ENCODE measurements at regions not wholly inside any gene's neighbourhood (a gene's known extent, or its start where the extent isn't known, plus 50 kb on each side); places are given as distances from the start of the nearest gene placed in this dataset.

DNA sequence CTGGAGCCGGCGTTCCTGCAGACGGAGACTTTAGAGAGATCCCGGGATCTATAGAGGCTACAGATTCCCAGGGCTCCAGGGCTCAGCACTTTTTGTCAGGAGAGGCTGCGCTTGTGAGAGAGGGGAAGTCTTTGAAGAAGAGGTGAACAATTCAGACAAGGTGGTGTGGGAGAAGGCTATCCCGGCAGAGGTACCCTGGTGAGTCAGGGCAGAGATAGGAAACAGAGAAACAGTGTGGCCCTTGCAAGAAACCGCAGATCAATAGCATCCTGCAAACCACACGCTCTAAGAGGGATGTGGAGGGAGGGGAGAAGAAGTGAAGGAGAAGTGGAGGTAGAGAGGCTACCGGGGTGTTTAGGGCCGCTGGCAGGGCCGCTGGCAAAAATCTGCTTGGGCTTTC is 160.5 kb upstream of the APCDD1 start:
- Histone ChIP-seq H3K36me3 (no peaks in the 10 kb centered on the region), H3K27me3 (no peaks in the 10 kb centered on the region), H3K4me1 (ENCODE audit: insufficient read depth) (no peaks in the 10 kb centered on the region), H3K4me3 (no peak overlapping the region), H3K9me3 (no peaks in the 10 kb centered on the region), H3K27ac (no peak overlapping the region)
- TF ChIP-seq EP300 (IDR thresholded peaks at IDR 0.05) (no peak), POLR2A (IDR thresholded peaks at IDR 0.05) (no peak)
- TF ChIP-seq, protein P1, sequence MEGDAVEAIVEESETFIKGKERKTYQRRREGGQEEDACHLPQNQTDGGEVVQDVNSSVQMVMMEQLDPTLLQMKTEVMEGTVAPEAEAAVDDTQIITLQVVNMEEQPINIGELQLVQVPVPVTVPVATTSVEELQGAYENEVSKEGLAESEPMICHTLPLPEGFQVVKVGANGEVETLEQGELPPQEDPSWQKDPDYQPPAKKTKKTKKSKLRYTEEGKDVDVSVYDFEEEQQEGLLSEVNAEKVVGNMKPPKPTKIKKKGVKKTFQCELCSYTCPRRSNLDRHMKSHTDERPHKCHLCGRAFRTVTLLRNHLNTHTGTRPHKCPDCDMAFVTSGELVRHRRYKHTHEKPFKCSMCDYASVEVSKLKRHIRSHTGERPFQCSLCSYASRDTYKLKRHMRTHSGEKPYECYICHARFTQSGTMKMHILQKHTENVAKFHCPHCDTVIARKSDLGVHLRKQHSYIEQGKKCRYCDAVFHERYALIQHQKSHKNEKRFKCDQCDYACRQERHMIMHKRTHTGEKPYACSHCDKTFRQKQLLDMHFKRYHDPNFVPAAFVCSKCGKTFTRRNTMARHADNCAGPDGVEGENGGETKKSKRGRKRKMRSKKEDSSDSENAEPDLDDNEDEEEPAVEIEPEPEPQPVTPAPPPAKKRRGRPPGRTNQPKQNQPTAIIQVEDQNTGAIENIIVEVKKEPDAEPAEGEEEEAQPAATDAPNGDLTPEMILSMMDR (IDR thresholded peaks at IDR 0.05): no peak
- no peak for DNase-seq
- 95 to 97% (median 96%) methylated on average over 11 of the region's 11 CpGs for WGBS, 3 donors
- intact Hi-C loops (cut with DNase I): loop anchor here in 1 of 4 donors (2.0 kb wide), 1 partner anchor 19 kb away; no protein-coding TSS in a partner anchor

DNA sequence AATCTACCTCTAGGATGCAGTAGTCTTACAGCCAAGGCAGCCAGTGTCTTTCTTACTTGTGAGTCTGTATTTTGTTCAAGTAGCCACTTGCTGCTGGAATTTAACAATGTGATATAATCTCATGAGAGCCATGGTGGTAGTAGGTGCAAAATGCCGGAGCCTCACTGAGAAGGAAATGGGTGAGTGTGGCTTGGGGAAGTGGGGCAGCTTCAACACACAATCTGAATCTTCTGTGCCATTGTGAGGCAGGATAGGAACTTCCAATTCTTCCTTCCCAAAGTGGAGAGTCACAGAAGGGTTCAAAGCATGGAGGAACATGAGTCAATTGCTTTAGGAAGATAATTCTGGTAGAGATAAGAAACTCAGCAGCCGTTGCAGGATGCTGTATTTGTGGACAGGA is 158.7 kb upstream of the APCDD1 start:
- WGBS, 3 donors: 70 to 73% (median 72%) methylated on average over 2 of the region's 2 CpGs
- H3K9me3 ChIP-seq: no peaks in the 10 kb centered on the region
- H3K27me3 ChIP-seq: no peaks in the 10 kb centered on the region
- peaks cover 4% of the 10 kb centered on the region for H3K4me1 ChIP-seq (ENCODE audit: insufficient read depth)
- TF ChIP-seq POLR2A (IDR thresholded peaks at IDR 0.05) (no peak), EP300 (IDR thresholded peaks at IDR 0.05) (no peak)
- TF ChIP-seq, protein P1 (IDR thresholded peaks at IDR 0.05): no peak
- no peak overlapping the region for H3K27ac ChIP-seq
- intact Hi-C loops (cut with DNase I): no loop called here
- DNase-seq: no peak
- H3K4me3 ChIP-seq: no peak overlapping the region
- no peaks in the 10 kb centered on the region for H3K36me3 ChIP-seq

DNA sequence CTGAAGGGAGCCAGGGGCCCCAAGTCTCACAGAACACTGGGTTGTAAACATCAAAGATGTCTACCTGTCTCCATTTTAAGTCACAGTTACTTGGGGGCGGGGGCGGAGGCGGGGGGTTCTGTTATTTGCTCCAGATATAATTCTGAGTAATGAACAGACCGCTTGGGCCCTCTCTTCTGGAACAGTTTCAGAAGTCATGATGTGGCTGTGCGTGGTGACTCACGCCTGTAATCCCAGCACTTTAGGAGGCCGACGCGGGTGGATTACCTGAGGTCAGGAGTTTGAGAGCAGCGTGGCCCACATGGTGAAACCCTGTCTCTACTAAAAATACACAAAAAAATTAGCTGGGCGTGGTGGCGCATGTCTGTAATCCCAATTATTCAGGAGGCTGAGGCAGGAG is 157.9 kb upstream of the APCDD1 start:
- Histone ChIP-seq H3K27me3 (no peaks in the 10 kb centered on the region), H3K36me3 (no peaks in the 10 kb centered on the region), H3K27ac (no peak overlapping the region), H3K4me1 (ENCODE audit: insufficient read depth) (peaks cover 4% of the 10 kb centered on the region), H3K4me3 (no peak overlapping the region), H3K9me3 (no peaks in the 10 kb centered on the region)
- DNase-seq: no peak
- intact Hi-C loops (cut with DNase I): no loop called here
- TF ChIP-seq EP300 (IDR thresholded peaks at IDR 0.05): no peak
- TF ChIP-seq, protein P1 (IDR thresholded peaks at IDR 0.05): no peak
- no peak for TF ChIP-seq POLR2A (IDR thresholded peaks at IDR 0.05)
- 88 to 95% (median 89%) methylated on average over 12 of the region's 12 CpGs for WGBS, 3 donors

DNA sequence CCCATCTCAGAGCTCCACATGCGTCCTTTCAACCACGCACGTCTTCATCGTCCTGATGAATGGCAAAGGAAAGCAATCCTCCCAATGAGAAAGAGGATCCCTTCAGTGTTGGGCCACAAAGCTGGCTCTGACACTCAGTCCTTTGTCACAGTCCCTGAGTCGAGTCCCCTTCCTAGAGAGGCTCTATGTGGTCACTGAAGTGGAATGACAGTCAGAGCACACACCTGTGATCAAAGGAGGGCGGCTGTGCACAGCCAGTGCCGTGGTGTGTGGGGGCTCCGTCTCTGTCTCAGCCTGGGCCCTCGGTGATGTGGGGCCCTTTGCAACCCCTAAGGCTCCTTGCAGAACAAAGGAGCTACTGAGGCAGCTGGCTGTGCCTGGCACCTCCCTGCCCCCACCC is 157.3 kb upstream of the APCDD1 start:
- no peak for DNase-seq
- no peaks in the 10 kb centered on the region for H3K27me3 ChIP-seq
- no peak overlapping the region for H3K4me3 ChIP-seq
- intact Hi-C loops (cut with DNase I): no loop called here
- peaks cover 4% of the 10 kb centered on the region for H3K4me1 ChIP-seq (ENCODE audit: insufficient read depth)
- TF ChIP-seq EP300 (IDR thresholded peaks at IDR 0.05) (no peak), POLR2A (IDR thresholded peaks at IDR 0.05) (no peak)
- TF ChIP-seq, protein P1 (IDR thresholded peaks at IDR 0.05): no peak
- 90 to 93% (median 90%) methylated on average over 9 of the region's 9 CpGs for WGBS, 3 donors
- no peaks in the 10 kb centered on the region for H3K36me3 ChIP-seq
- no peak overlapping the region for H3K27ac ChIP-seq
- H3K9me3 ChIP-seq: no peaks in the 10 kb centered on the region

All from ovary (tissue), 7 donors.